ENCODE measurements at regions not wholly inside any gene's neighbourhood (a gene's known extent, or its start where the extent isn't known, plus 50 kb on each side); places are given as distances from the start of the nearest gene placed in this dataset.

GRCh38 chr12:86496595-86496994 lies 240.4 kb upstream of the MGAT4C start:
- H3K27ac Mint-ChIP-seq, result no peak overlapping the region
- Histone ChIP-seq H3K23ac (ENCODE audit: insufficient read length, low read depth, low read length) (no peak overlapping the region), H3K56ac (ENCODE audit: insufficient read length, low read depth, low read length) (no peak overlapping the region), H3K23me2 (ENCODE audit: insufficient read length, low read depth, low read length, poor library complexity, severe bottlenecking) (no peaks in the 10 kb centered on the region), H3K9ac (ENCODE audit: extremely low read depth, insufficient read length, low read length) (no peak overlapping the region), H2BK12ac (ENCODE audit: insufficient read length, low read depth, low read length) (no peak overlapping the region), H3K4me2 (ENCODE audit: insufficient read depth, insufficient read length, low read length) (no peak overlapping the region), H2BK120ac (ENCODE audit: low read depth, low read length, poor library complexity, severe bottlenecking) (no peak overlapping the region), H3K27ac (ENCODE audit: insufficient read length, low read depth, low read length) (no peak overlapping the region), H3K9me3 (ENCODE audit: control insufficient read depth, low read depth, low read length) (no peaks in the 10 kb centered on the region), H3K14ac (ENCODE audit: insufficient read depth, low read length) (no peak overlapping the region), H2AFZ (ENCODE audit: low read length) (no peak overlapping the region), H3K4ac (ENCODE audit: low read depth, low read length) (no peak overlapping the region), H4K20me1 (ENCODE audit: control insufficient read depth, insufficient read depth, insufficient read length) (no peaks in the 10 kb centered on the region), H3K79me1 (ENCODE audit: insufficient read depth, low read depth, low read length, poor library complexity, severe bottlenecking) (no peaks in the 10 kb centered on the region), H2AK5ac (ENCODE audit: insufficient read length, low read length) (no peak overlapping the region), H4K5ac (ENCODE audit: insufficient read length, low read depth, low read length) (no peak overlapping the region), H2BK20ac (ENCODE audit: low read depth, low read length, poor library complexity, severe bottlenecking) (no peak overlapping the region), H4K8ac (replicated peaks; ENCODE audit: insufficient read length, low read depth, low read length) (no peak overlapping the region), H2BK5ac (ENCODE audit: insufficient read length, low read length) (no peak overlapping the region), H4K91ac (ENCODE audit: insufficient read length, low read depth, low read length) (no peak overlapping the region), H3K79me2 (ENCODE audit: insufficient read depth, low read length) (no peaks in the 10 kb centered on the region), H3T11ph (ENCODE audit: low read length) (no peak overlapping the region), H2BK15ac (ENCODE audit: low read depth, low read length) (no peak overlapping the region), H3K18ac (ENCODE audit: insufficient read length, low read depth, low read length) (no peak overlapping the region), H3K4me1 (ENCODE audit: insufficient read depth, low read length) (no peaks in the 10 kb centered on the region), H3K27me3 (ENCODE audit: insufficient read depth, low read length) (no peaks in the 10 kb centered on the region)
- no peaks in the 10 kb centered on the region; a peak in 1 of 7 replicates for H3K36me3 Mint-ChIP-seq (ENCODE audit: insufficient read depth in 1 of 3, low read depth in 3 of 3)
- no peaks in the 10 kb centered on the region; the same call in 1 of the 2 replicates for H3K27me3 Mint-ChIP-seq (ENCODE audit: low read depth)
- no peak for DNase-seq
- no peak for TF ChIP-seq CTCF (conservative IDR thresholded peaks at IDR 0.05)
- H3K4me1 Mint-ChIP-seq, result peaks cover 3 to 7% of the 10 kb centered on the region in 2 experiments; a peak in 3 of 4 replicates
- H3K9me3 Mint-ChIP-seq, result no peaks in the 10 kb centered on the region; a peak in 1 of 5 replicates
- WGBS (ENCODE audit: extremely low coverage, insufficient read length, low lambda C conversion rate), result no CpG with 5 or more reads among the region's 1 CpG
- no peak overlapping the region for H3K4me3 Mint-ChIP-seq
